HEK293 (cell line): ENCODE measurements at regions not wholly inside any gene's neighbourhood (a gene's known extent, or its start where the extent isn't known, plus 50 kb on each side); places are given as distances from the start of the nearest gene placed in this dataset.
A peak's percentile ranks its signal among the peaks of the same experiment; 100 is the strongest.
"Not testable (repeated sequence)": the region's sequence is repeated elsewhere in the genome, so short reads cannot be mapped to it uniquely, and the experiment has no call there.

Source experiments
- CTCF ChIA-PET: fragments of 350-600 bp; formaldehyde crosslinking; extraction: SDS; loops from one replicate; lab custom pipeline; 2021; ENCODE audit warnings: antibody characterized with exemption; lab: Yijun Ruan, JAX
- POLR2A ChIA-PET: fragments of 300-600 bp; formaldehyde crosslinking; extraction: SDS; loops from one replicate; lab custom pipeline; 2020; ENCODE audit warnings: antibody characterized with exemption, inconsistent platforms; lab: Yijun Ruan, JAX
- H3K27ac ChIP-seq: fragments of 200-500 bp; sonication (Bioruptor generic); 2 replicates; pipeline ENCODE4 v1.5.1; 2014; ENCODE audit warnings: low read depth, low read length, control low read depth, inconsistent platforms; ENCODE audit errors: extremely low read depth
- H3K36me3 ChIP-seq, 2 experiments: fragments of 200-500 bp in 1 of 2; sonication (Bioruptor generic) in 1 of 2; 1 replicate in 1 of 2; 2 replicates in 1 of 2; pipeline ENCODE4 v1.5.1; 2014 to 2017; ENCODE audit warnings: inconsistent platforms in 2 of 2, low read length in 2 of 2; ENCODE audit not compliant: control insufficient read depth in 2 of 2, insufficient read depth in 1 of 2
- H3K4me1 ChIP-seq: fragments of 200-500 bp; sonication (Bioruptor generic); 2 replicates; pipeline ENCODE4 v1.5.1; 2014; ENCODE audit warnings: mild to moderate bottlenecking, low read length, inconsistent platforms; ENCODE audit not compliant: control insufficient read depth, insufficient read depth
- H3K4me3 ChIP-seq: 2 replicates; pipeline ENCODE4 v1.5.1; 2011; ENCODE audit warnings: low read depth, mild to moderate bottlenecking, control low read depth, low read length, moderate library complexity
- H3K9me3 ChIP-seq: fragments of 200-500 bp; sonication (Bioruptor generic); 2 replicates; pipeline ENCODE4 v1.5.1; 2014; ENCODE audit warnings: low read depth, low read length, inconsistent platforms; ENCODE audit not compliant: control insufficient read depth, insufficient read depth
- GLIS2 ChIP-seq: fragments of 450-650 bp; formaldehyde crosslinking; IDR thresholded peaks from 2 replicates; pipeline ENCODE4 v1.5.1; 2016; ENCODE audit warnings: missing biosample characterization, missing genetic modification characterization
- HOXD13 ChIP-seq: sonication (generic); formaldehyde crosslinking; IDR thresholded peaks from 2 replicates; pipeline ENCODE4 v1.8.0; 2022; ENCODE audit warnings: missing genetic modification reagents, borderline replicate concordance
- KLF8 ChIP-seq: fragments of 450-650 bp; formaldehyde crosslinking; IDR thresholded peaks from 2 replicates; pipeline ENCODE4 v1.5.1; 2016; ENCODE audit warnings: missing biosample characterization, missing genetic modification characterization
- MEIS1 ChIP-seq: sonication (generic); formaldehyde crosslinking; IDR thresholded peaks from 2 replicates; pipeline ENCODE4 v1.8.1; 2022; ENCODE audit warnings: missing genetic modification reagents, mild to moderate bottlenecking, borderline replicate concordance
- RBAK ChIP-seq: fragments of 450-650 bp; formaldehyde crosslinking; IDR thresholded peaks from 2 replicates; pipeline ENCODE4 v1.5.1; 2016; ENCODE audit warnings: missing biosample characterization, missing genetic modification characterization
- ZBTB7A ChIP-seq: fragments of 450-650 bp; formaldehyde crosslinking; IDR thresholded peaks from 2 replicates; pipeline ENCODE4 v1.5.1; 2016; ENCODE audit warnings: low read depth, missing biosample characterization, missing genetic modification characterization
- ZFP37 ChIP-seq: fragments of 450-650 bp; formaldehyde crosslinking; IDR thresholded peaks from 2 replicates; pipeline ENCODE4 v1.5.1; 2016; ENCODE audit warnings: missing biosample characterization, missing genetic modification characterization
- ZNF140 ChIP-seq: fragments of 450-650 bp; formaldehyde crosslinking; IDR thresholded peaks from 2 replicates; pipeline ENCODE4 v1.5.1; 2016; ENCODE audit warnings: missing biosample characterization, missing genetic modification characterization
- ZNF292 ChIP-seq: fragments of 450-650 bp; formaldehyde crosslinking; IDR thresholded peaks from 2 replicates; pipeline ENCODE4 v1.5.1; 2016; ENCODE audit warnings: low read depth, missing biosample characterization, missing genetic modification characterization, borderline replicate concordance
- ZNF311 ChIP-seq: fragments of 450-650 bp; formaldehyde crosslinking; IDR thresholded peaks from 2 replicates; pipeline ENCODE4 v1.5.1; 2017; ENCODE audit warnings: missing biosample characterization, missing genetic modification characterization, borderline replicate concordance
- ZNF560 ChIP-seq: fragments of 450-650 bp; formaldehyde crosslinking; IDR thresholded peaks from 2 replicates; pipeline ENCODE4 v1.5.1; 2017; ENCODE audit warnings: missing biosample characterization, missing genetic modification characterization, borderline replicate concordance
- ZNF585B ChIP-seq: fragments of 450-650 bp; formaldehyde crosslinking; IDR thresholded peaks from 2 replicates; pipeline ENCODE4 v1.5.1; 2016; ENCODE audit warnings: missing biosample characterization, missing genetic modification characterization
- ZNF596 ChIP-seq: fragments of 450-650 bp; IDR thresholded peaks from 2 replicates; pipeline ENCODE4 v1.5.0; 2018; ENCODE audit warnings: missing biosample characterization, mild to moderate bottlenecking, missing genetic modification characterization, moderate library complexity
- ZSCAN23 ChIP-seq: fragments of 450-650 bp; formaldehyde crosslinking; IDR thresholded peaks from 2 replicates; pipeline ENCODE4 v1.5.1; 2016; ENCODE audit warnings: missing biosample characterization, missing genetic modification characterization
- TF ChIP-seq, protein P1 (sequence below): fragments of 450-650 bp; formaldehyde crosslinking; IDR thresholded peaks from 2 replicates; pipeline ENCODE4 v1.5.1; 2016; ENCODE audit warnings: missing biosample characterization, missing genetic modification characterization
- TF ChIP-seq, protein P2 (sequence below): fragments of 450-650 bp; formaldehyde crosslinking; IDR thresholded peaks from 2 replicates; pipeline ENCODE4 v1.5.1; 2016; ENCODE audit warnings: missing biosample characterization, missing genetic modification characterization, borderline replicate concordance

DNA sequence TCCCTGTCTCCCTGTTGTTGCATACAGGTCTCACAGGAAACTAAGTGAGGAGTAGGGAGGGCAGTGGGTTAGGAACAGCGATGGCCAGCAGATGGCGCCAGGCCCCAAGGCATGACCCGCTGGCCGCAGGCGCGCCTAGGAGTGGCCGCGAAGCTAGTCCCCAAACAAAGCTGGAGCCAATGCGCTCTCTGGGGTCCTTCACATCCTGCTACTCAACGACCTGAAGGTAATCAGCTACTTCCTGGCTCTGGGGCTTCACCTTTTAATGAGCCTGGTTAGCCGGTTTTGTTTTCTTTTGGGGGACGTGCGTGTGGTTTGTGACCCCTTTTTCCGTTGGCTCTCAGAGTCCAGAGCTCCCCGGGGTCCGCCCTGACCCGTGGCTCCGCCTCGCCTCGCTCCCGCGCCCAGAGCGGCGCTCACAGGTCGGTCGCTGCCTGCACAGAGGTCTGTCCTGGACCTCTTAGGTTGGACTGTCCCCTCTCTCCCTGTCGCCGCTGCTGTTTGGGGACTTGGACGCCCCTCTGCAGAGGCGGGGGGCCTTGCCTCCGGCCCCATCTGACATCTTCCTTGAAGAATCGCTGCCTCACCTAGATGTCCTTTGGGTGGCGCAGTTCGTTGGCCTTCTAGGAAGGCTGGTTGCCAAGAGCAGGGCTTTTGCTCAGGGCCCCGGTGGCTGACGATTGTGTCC is 62.2 kb upstream of the GTF3A start (continued):
- TF ChIP-seq, protein P1, sequence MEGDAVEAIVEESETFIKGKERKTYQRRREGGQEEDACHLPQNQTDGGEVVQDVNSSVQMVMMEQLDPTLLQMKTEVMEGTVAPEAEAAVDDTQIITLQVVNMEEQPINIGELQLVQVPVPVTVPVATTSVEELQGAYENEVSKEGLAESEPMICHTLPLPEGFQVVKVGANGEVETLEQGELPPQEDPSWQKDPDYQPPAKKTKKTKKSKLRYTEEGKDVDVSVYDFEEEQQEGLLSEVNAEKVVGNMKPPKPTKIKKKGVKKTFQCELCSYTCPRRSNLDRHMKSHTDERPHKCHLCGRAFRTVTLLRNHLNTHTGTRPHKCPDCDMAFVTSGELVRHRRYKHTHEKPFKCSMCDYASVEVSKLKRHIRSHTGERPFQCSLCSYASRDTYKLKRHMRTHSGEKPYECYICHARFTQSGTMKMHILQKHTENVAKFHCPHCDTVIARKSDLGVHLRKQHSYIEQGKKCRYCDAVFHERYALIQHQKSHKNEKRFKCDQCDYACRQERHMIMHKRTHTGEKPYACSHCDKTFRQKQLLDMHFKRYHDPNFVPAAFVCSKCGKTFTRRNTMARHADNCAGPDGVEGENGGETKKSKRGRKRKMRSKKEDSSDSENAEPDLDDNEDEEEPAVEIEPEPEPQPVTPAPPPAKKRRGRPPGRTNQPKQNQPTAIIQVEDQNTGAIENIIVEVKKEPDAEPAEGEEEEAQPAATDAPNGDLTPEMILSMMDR (tag by site-specific recombination), result peak; percentile 78
- TF ChIP-seq KLF8 (tag by site-specific recombination), result 0 out of 2 replicates have a peak, but pooled peaks have one; percentile 50

DNA sequence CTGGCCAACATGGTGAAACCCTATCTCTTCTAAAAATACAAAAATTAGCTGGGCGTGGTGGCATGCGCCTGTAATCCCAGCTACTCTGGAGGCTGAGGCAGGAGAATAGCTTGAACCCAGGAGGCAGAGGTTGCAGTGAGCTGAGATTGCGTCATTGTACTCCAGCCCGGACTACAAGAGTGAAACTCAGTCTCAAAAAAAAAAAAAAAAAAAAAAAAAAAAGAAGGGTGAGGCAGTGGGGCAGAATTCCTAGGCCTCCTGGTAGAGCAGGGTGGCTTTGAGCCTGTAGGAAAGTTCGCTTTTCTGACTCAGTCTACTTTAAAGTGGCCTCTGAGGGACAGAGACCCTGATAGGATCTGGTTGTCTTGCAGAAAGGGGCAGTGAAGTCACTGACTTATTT is 60.8 kb upstream of the GTF3A start:
- POLR2A ChIA-PET, H3K4me1 ChIP-seq, H3K27ac ChIP-seq, H3K4me3 ChIP-seq, H3K9me3 ChIP-seq, H3K36me3 ChIP-seq: not testable (repeated sequence)
- CTCF ChIA-PET, result interaction anchor here (1.3 to 2.6 kb wide), 3 partner anchors 12 to 24 kb away, joined by 7 to 13 read pairs (median 7); no protein-coding TSS in a partner anchor

DNA sequence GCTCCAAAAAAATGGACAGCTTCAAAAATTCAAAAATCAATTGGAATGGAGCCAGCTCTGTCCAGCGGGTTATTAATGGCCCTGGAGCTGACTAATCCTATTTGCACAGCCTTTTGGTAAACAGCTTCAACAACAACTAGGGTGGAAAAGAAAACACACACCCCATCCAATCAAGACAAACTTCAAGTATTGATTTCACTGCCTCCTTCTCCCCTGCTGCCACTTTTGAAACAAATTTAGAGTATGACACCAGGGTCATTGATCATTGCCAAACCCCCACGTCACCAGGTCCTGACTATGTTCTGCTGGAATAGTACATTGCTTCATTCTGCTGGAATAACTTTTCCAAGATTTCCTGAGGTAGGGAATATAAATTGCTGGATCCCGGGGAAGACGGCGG is 56.8 kb upstream of the GTF3A start:
- Histone ChIP-seq H3K4me1 (no peaks in the 10 kb centered on the region), H3K27ac (no peak overlapping the region), H3K9me3 (no peaks in the 10 kb centered on the region), H3K4me3 (no peak overlapping the region)
- CTCF ChIA-PET, result interaction anchor here (0.6 to 1.9 kb wide), 3 partner anchors 422 to 818 kb away, joined by 3 to 6 read pairs (median 3); no protein-coding TSS in a partner anchor
- POLR2A ChIA-PET, result no interaction called here
- TF ChIP-seq ZFP37 (tag by site-specific recombination), result no peak
- TF ChIP-seq ZNF292 (tag by site-specific recombination), result no peak
- TF ChIP-seq ZBTB7A (tag by site-specific recombination), result no peak
- TF ChIP-seq ZNF585B (tag by site-specific recombination), result no peak
- TF ChIP-seq ZNF596, result no peak
- no peak for TF ChIP-seq ZNF140
- TF ChIP-seq GLIS2 (tag by site-specific recombination), result no peak
- TF ChIP-seq RBAK, result no peak
- no peak for TF ChIP-seq ZNF560 (tag by site-specific recombination)
- TF ChIP-seq, all 188 proteins: peak for 0
- no peaks in the 10 kb centered on the region for H3K36me3 ChIP-seq

DNA sequence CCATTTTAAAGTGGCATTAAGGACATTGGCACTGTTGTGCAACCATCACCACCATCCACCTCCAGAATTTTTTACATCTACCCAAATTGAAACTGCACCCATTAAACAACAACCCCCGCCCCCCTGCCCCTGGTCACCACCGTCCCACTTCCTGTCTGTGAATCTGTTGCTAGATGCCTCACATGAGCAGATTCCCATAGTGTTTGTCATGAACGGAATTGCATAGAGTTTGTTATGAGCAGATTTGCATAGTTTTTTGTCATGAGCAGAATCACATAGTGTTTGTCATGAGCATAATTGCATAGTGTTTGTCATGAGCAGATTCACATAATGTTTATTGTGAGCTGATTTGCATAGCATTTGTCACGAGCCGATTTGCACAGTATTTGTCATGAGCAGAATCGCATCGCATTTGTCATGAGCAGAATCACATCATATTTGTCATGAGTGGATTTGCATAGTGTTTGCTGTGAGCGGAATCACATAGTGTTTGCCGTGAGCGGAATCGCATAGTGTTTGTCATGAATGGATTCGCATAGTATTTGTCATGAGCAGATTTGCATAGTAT is 54.0 kb upstream of the GTF3A start:
- no peak overlapping the region for H3K27ac ChIP-seq
- ChIA-PET POLR2A (interaction anchor here (0.6 kb wide), 1 partner anchor 348 kb away, joined by 5 read pairs; no protein-coding TSS in a partner anchor), CTCF (interaction anchor here (0.9 kb wide), 1 partner anchor 8 kb away, joined by 3 read pairs; no protein-coding TSS in a partner anchor)
- no peak for TF ChIP-seq MEIS1 (CRISPR knock-in tag)
- no peak for TF ChIP-seq HOXD13 (CRISPR knock-in tag)
- no peak for TF ChIP-seq ZBTB7A (tag by site-specific recombination)
- TF ChIP-seq, protein P2, sequence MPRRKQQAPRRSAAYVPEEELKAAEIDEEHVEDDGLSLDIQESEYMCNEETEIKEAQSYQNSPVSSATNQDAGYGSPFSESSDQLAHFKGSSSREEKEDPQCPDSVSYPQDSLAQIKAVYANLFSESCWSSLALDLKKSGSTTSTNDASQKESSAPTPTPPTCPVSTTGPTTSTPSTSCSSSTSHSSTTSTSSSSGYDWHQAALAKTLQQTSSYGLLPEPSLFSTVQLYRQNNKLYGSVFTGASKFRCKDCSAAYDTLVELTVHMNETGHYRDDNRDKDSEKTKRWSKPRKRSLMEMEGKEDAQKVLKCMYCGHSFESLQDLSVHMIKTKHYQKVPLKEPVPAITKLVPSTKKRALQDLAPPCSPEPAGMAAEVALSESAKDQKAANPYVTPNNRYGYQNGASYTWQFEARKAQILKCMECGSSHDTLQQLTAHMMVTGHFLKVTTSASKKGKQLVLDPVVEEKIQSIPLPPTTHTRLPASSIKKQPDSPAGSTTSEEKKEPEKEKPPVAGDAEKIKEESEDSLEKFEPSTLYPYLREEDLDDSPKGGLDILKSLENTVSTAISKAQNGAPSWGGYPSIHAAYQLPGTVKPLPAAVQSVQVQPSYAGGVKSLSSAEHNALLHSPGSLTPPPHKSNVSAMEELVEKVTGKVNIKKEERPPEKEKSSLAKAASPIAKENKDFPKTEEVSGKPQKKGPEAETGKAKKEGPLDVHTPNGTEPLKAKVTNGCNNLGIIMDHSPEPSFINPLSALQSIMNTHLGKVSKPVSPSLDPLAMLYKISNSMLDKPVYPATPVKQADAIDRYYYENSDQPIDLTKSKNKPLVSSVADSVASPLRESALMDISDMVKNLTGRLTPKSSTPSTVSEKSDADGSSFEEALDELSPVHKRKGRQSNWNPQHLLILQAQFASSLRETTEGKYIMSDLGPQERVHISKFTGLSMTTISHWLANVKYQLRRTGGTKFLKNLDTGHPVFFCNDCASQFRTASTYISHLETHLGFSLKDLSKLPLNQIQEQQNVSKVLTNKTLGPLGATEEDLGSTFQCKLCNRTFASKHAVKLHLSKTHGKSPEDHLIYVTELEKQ (tag by site-specific recombination), result no peak
- TF ChIP-seq ZNF140, result peak; percentile 100
- TF ChIP-seq ZSCAN23 (tag by site-specific recombination), result no peak
- TF ChIP-seq ZNF311 (tag by site-specific recombination), result no peak
- H3K4me3 ChIP-seq, result no peak overlapping the region
- H3K4me1 ChIP-seq, result no peaks in the 10 kb centered on the region
- no peaks in the 10 kb centered on the region for H3K9me3 ChIP-seq
- no peaks in the 10 kb centered on the region for H3K36me3 ChIP-seq
